B cell (primary cell): ENCODE measurements at regions not wholly inside any gene's neighbourhood (a gene's known extent, or its start where the extent isn't known, plus 50 kb on each side); places are given as distances from the start of the nearest gene placed in this dataset.
"Not testable (repeated sequence)": the region's sequence is repeated elsewhere in the genome, so short reads cannot be mapped to it uniquely, and the experiment has no call there.

ENCODE experiments used
- ATAC-seq: fragments of 200-7000 bp; cut with Tn5 transposase; one replicate; pipeline ENCODE4 v1.10.0; 2021; ENCODE audit warnings: low read depth, mild to moderate bottlenecking, moderate number of reproducible peaks, moderate library complexity
- CTCF ChIA-PET: fragments of 350-600 bp; sonication (Branson Sonifier 250); formaldehyde crosslinking; loops from one replicate; lab custom pipeline; 2021; ENCODE audit warnings: antibody characterized with exemption, inconsistent platforms; lab: Charles Lee
- POLR2A ChIA-PET: fragments of 350-600 bp; sonication (Branson Sonifier 250); formaldehyde crosslinking; loops from one replicate; lab custom pipeline; 2021; ENCODE audit warnings: antibody characterized with exemption; lab: Charles Lee
- DNase-seq: peaks from one replicate; pipeline ENCODE4 v3.0.0; 2013
- H2AFZ ChIP-seq: 2 replicates; pipeline ENCODE4 v1.6.1; 2012; ENCODE audit warnings: mild to moderate bottlenecking, low read depth, low read length; ENCODE audit not compliant: insufficient read depth, poor library complexity, severe bottlenecking
- H3K27ac ChIP-seq, 2 donors: 1 replicate in 1 of 2; 2 replicates in 1 of 2; pipeline ENCODE4 v1.5.1; 2012 to 2013; ENCODE audit warnings: low read length in 2 of 2, mild to moderate bottlenecking in 2 of 2, moderate library complexity in 1 of 2
- H3K27me3 ChIP-seq, 4 experiments: fragments of 200-600 bp in 1 of 4; sonication (generic) in 1 of 4; replicated peaks in 1 of 4; 1 replicate in 2 of 4; 2 replicates in 2 of 4; pipeline versions ENCODE4 v1.6.1 to v1.7.0; 2013 to 2016; ENCODE audit warnings: low read length in 3 of 4, mild to moderate bottlenecking in 2 of 4, mixed read lengths in 1 of 4, moderate library complexity in 1 of 4; ENCODE audit not compliant: insufficient read depth in 4 of 4, control insufficient read depth in 3 of 4; ENCODE audit errors: control extremely low read depth in 1 of 4
- H3K36me3 ChIP-seq, 2 experiments: replicated peaks in 1 of 2; 1 replicate in 1 of 2; 2 replicates in 1 of 2; pipeline versions ENCODE4 v1.6.1 to v1.7.1; 2013; ENCODE audit warnings: low read length in 1 of 2; ENCODE audit not compliant: insufficient read depth in 2 of 2, control insufficient read depth in 1 of 2; ENCODE audit errors: control extremely low read depth in 1 of 2, extremely low read depth in 1 of 2
- H3K4me1 ChIP-seq, 2 donors: fragments of 200-600 bp in 1 of 2; sonication (generic) in 1 of 2; 1 replicate in 1 of 2; 2 replicates in 1 of 2; pipeline versions ENCODE4 v1.5.1 to v1.6.1; 2013 to 2017; ENCODE audit warnings: low read length in 2 of 2; ENCODE audit not compliant: control insufficient read depth in 2 of 2, insufficient read depth in 2 of 2
- H3K4me2 ChIP-seq: replicated peaks from 2 replicates; pipeline ENCODE3; 2012; ENCODE audit warnings: mild to moderate bottlenecking, low read depth, low read length; ENCODE audit not compliant: poor library complexity, severe bottlenecking
- H3K4me3 ChIP-seq, 5 experiments: fragments of 200-600 bp in 1 of 5; sonication (generic) in 1 of 5; 1 replicate in 3 of 5; 2 replicates in 2 of 5; pipeline versions ENCODE4 v1.5.1 to v1.7.0; 2011 to 2016; ENCODE audit warnings: low read length in 4 of 5, mild to moderate bottlenecking in 4 of 5, low read depth in 2 of 5, control low read depth in 1 of 5, moderate library complexity in 1 of 5; ENCODE audit not compliant: insufficient read depth in 1 of 5; ENCODE audit errors: control extremely low read depth in 1 of 5, extremely low read depth in 1 of 5
- H3K79me2 ChIP-seq: fragments of 200-600 bp; sonication (generic); one replicate; pipeline ENCODE4 v1.6.0; 2016; ENCODE audit warnings: low read length; ENCODE audit not compliant: control insufficient read depth, insufficient read depth
- H3K9ac ChIP-seq: fragments of 200-600 bp; sonication (generic); 2 replicates; pipeline ENCODE4 v1.6.1; 2017; ENCODE audit warnings: mild to moderate bottlenecking, low read length, moderate library complexity
- H3K9me3 ChIP-seq, 3 donors: one replicate each; pipeline versions ENCODE4 v1.6.1 to v1.7.1; 2013; ENCODE audit warnings: low read length in 2 of 3; ENCODE audit not compliant: control insufficient read depth in 2 of 3, insufficient read depth in 1 of 3; ENCODE audit errors: control extremely low read depth in 1 of 3
- H4K20me1 ChIP-seq: 2 replicates; pipeline ENCODE4 v1.6.0; 2012; ENCODE audit warnings: mild to moderate bottlenecking, low read length; ENCODE audit not compliant: insufficient read depth, control insufficient read depth, poor library complexity, severe bottlenecking
- H3K27ac Mint-ChIP-seq: one replicate; pipeline ENCODE4 v1.8.0; 2021; ENCODE audit warnings: mixed read lengths
- H3K27me3 Mint-ChIP-seq: one replicate; pipeline ENCODE4 v1.8.0; 2021; ENCODE audit warnings: mixed read lengths
- H3K4me1 Mint-ChIP-seq: one replicate; pipeline ENCODE4 v1.8.0; 2021; ENCODE audit warnings: mixed read lengths
- H3K4me3 Mint-ChIP-seq: one replicate; pipeline ENCODE4 v1.8.0; 2021; ENCODE audit warnings: mixed read lengths
- H3K9me3 Mint-ChIP-seq: one replicate; pipeline ENCODE4 v1.8.0; 2022; ENCODE audit warnings: mixed read lengths; ENCODE audit not compliant: insufficient read depth
- EZH2 ChIP-seq: IDR thresholded peaks from 2 replicates; pipeline ENCODE4 v1.6.1; 2012; ENCODE audit warnings: borderline replicate concordance, low read depth, mild to moderate bottlenecking, moderate library complexity, low read length; ENCODE audit not compliant: insufficient read depth, poor library complexity, severe bottlenecking
- WGBS: methylation state at CpG from one replicate; pipeline ENCODE4 v1.1.5; 2013; ENCODE audit warnings: missing lambda C conversion rate; ENCODE audit not compliant: insufficient coverage; 5-methylcytosine and 5-hydroxymethylcytosine counted together
- intact Hi-C: fragments of 100-400 bp; cut with micrococcal nuclease; formaldehyde crosslinking; loops from one replicate; pipeline ENCODE4 v1.10.0; 2022
- TF ChIP-seq, protein P1 (sequence below): fragments of 200-600 bp; IDR thresholded peaks from one replicate; pipeline ENCODE4 v1.8.0; 2022; ENCODE audit warnings: antibody characterized with exemption, mild to moderate bottlenecking

DNA sequence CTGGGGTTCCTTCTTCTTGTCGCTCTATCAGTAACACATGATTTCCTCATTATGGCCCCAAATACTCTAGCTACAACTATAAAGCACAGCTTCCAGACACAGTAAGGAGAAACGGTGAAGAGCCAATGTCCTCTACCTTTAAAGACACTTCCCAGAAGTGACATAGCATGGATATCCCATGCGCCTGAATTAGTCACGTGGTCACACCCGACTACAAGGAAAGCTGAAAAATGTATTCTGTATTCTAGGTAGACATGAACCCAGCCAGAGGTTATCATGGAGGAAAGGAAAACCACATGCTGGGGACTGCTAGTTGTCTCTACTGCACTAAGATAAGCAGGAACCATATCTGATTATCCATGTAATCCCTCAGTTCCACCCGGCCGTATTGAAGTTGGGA lies 244.3 kb downstream of the LMX1A start:
- peaks cover 24% of the 10 kb centered on the region for H3K27me3 Mint-ChIP-seq
- intact Hi-C loops: loop anchor here (10.0 kb wide), 1 partner anchor 483 kb away; no protein-coding TSS in a partner anchor
- H4K20me1 ChIP-seq: no peaks in the 10 kb centered on the region
- H3K9ac ChIP-seq: no peak overlapping the region
- H3K36me3 ChIP-seq: no peaks in the 10 kb centered on the region
- H3K27me3 ChIP-seq: peaks cover 0 to 3% (median 0%) of the 10 kb centered on the region in 4 experiments
- H3K4me2 ChIP-seq: no peak overlapping the region
- no peaks in the 10 kb centered on the region for H3K4me1 ChIP-seq
- WGBS: no CpG with 5 or more reads among the region's 7 CpGs
- no peaks in the 10 kb centered on the region for H3K9me3 Mint-ChIP-seq
- no peak for DNase-seq
- POLR2A ChIA-PET: no interaction called here
- H3K4me1 Mint-ChIP-seq: no peaks in the 10 kb centered on the region
- CTCF ChIA-PET: interaction anchor here (1.0 to 1.4 kb wide), 2 partner anchors 33 to 481 kb away, joined by 3 to 4 read pairs; no protein-coding TSS in a partner anchor
- H3K4me3 ChIP-seq: no peak overlapping the region
- no peak for ATAC-seq
- H3K27ac Mint-ChIP-seq: no peak overlapping the region
- no peaks in the 10 kb centered on the region for H3K79me2 ChIP-seq
- H3K4me3 Mint-ChIP-seq: no peak overlapping the region
- no peak overlapping the region for H2AFZ ChIP-seq
- no peak overlapping the region for H3K27ac ChIP-seq
- TF ChIP-seq EZH2: no peak
- TF ChIP-seq, protein P1, sequence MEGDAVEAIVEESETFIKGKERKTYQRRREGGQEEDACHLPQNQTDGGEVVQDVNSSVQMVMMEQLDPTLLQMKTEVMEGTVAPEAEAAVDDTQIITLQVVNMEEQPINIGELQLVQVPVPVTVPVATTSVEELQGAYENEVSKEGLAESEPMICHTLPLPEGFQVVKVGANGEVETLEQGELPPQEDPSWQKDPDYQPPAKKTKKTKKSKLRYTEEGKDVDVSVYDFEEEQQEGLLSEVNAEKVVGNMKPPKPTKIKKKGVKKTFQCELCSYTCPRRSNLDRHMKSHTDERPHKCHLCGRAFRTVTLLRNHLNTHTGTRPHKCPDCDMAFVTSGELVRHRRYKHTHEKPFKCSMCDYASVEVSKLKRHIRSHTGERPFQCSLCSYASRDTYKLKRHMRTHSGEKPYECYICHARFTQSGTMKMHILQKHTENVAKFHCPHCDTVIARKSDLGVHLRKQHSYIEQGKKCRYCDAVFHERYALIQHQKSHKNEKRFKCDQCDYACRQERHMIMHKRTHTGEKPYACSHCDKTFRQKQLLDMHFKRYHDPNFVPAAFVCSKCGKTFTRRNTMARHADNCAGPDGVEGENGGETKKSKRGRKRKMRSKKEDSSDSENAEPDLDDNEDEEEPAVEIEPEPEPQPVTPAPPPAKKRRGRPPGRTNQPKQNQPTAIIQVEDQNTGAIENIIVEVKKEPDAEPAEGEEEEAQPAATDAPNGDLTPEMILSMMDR: no peak
- H3K9me3 ChIP-seq: no peaks in the 10 kb centered on the region

DNA sequence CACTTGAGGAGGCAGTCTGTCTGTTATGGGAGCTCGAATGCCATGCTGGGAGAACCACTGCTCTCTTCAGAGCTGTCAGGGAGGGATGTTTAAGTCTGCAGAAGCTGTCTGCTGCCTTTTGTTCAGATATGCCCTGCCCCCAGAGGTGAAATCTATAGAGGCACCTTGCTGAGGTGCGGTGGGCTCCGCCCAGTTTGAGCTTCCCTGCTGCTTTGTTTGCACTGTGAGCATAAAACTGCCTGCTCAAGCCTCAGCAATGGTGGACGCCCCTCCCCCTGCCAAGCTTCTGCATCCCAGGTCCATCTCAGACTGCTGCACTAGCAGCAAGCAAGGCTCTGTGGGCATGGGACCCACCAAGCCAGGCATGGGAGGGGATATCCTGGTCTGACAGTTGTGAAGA lies 247.5 kb downstream of the LMX1A start:
- Histone ChIP-seq H3K79me2 (no peaks in the 10 kb centered on the region), H4K20me1 (no peaks in the 10 kb centered on the region), H3K4me3 (no peak overlapping the region), H3K36me3 (no peaks in the 10 kb centered on the region), H3K27ac (no peak overlapping the region), H3K9me3 (no peaks in the 10 kb centered on the region), H3K4me2 (no peak overlapping the region), H2AFZ (no peak overlapping the region), H3K9ac (no peak overlapping the region), H3K4me1 (no peaks in the 10 kb centered on the region), H3K27me3 (peaks cover 0 to 3% (median 0%) of the 10 kb centered on the region in 4 experiments)
- Mint-ChIP-seq H3K27me3 (peaks cover 10% of the 10 kb centered on the region), H3K27ac (no peak overlapping the region), H3K4me1 (no peaks in the 10 kb centered on the region), H3K9me3 (no peaks in the 10 kb centered on the region), H3K4me3 (no peak overlapping the region)
- intact Hi-C loops: no loop called here
- 79% methylated on average over 4 of the region's 4 CpGs for WGBS
- no peak for DNase-seq
- TF ChIP-seq EZH2: no peak
- TF ChIP-seq, protein P1: no peak
- no peak for ATAC-seq
- POLR2A ChIA-PET: no interaction called here
- CTCF ChIA-PET: interaction anchor here (1.0 kb wide), 1 partner anchor 10 kb away, joined by 3 read pairs; no protein-coding TSS in a partner anchor

DNA sequence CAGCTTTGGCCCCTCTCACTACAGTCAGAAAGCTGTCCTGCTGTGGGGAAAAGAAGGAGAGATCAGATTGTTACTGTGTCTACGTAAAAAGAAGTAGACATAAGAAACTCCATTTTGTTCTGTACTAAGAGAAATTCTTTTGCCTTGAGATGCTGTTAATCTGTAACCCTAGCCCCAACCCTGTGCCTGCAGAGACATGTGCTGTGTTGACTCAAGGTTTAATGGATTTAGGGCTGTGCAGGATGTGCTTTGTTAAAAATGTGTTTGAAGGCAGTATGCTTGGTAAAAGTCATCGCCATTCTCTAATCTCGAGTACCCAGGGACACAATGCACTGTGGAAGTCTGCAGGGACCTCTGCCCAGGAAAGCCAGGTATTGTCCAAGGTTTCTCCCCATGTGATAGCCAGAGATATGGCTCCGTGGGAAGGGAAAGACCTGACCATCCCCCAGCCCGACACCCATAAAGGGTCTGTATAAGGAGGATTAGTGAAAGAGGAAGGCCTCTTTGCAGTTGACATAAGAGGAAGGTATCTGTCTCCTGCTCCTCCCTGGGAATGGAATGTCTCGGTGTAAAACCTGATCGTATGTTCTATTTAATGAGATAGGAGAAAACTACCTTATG lies 263.9 kb downstream of the LMX1A start:
- intact Hi-C loops, H3K4me3 Mint-ChIP-seq, H3K27me3 Mint-ChIP-seq, H2AFZ ChIP-seq, CTCF ChIA-PET, ATAC-seq, H4K20me1 ChIP-seq, POLR2A ChIA-PET, DNase-seq, H3K4me1 ChIP-seq, H3K4me3 ChIP-seq, H3K4me2 ChIP-seq, H3K27ac ChIP-seq, H3K27me3 ChIP-seq, H3K9me3 Mint-ChIP-seq, H3K36me3 ChIP-seq, H3K79me2 ChIP-seq, H3K9ac ChIP-seq, H3K4me1 Mint-ChIP-seq, H3K27ac Mint-ChIP-seq: not testable (repeated sequence)
- 88% methylated on average over 2 of the region's 7 CpGs for WGBS
- H3K9me3 ChIP-seq: peaks cover 1 to 16% (median 3%) of the 10 kb centered on the region in 3 donors
